Neural cell (in vitro differentiated cells): ENCODE measurements at regions not wholly inside any gene's neighbourhood (a gene's known extent, or its start where the extent isn't known, plus 50 kb on each side); places are given as distances from the start of the nearest gene placed in this dataset.

Experiments used
- EP300 ChIP-seq: fragments of 450-650 bp; conservative IDR thresholded peaks from 2 replicates; pipeline ENCODE4 v1.6.1; 2014; ENCODE audit warnings: antibody characterized with exemption, mild to moderate bottlenecking, moderate library complexity; ENCODE audit not compliant: poor library complexity, severe bottlenecking
- EZH2 ChIP-seq: fragments of 200-600, 300-800 bp; shearing (Covaris generic), sonication (generic); IDR thresholded peaks from 2 replicates; pipeline ENCODE4 v1.6.1; 2014; ENCODE audit warnings: antibody characterized with exemption, low read length, borderline replicate concordance, mild to moderate bottlenecking; ENCODE audit not compliant: insufficient read depth, poor library complexity, severe bottlenecking
- MXI1 ChIP-seq: fragments of 450-650 bp; conservative IDR thresholded peaks from 2 replicates; pipeline ENCODE4 v1.6.1; 2014; ENCODE audit warnings: antibody characterized with exemption, mild to moderate bottlenecking; ENCODE audit not compliant: poor library complexity, severe bottlenecking
- POLR2AphosphoS5 ChIP-seq: IDR thresholded peaks from 2 replicates; pipeline ENCODE4 v1.6.1; 2012
- RAD21 ChIP-seq: fragments of 450-650 bp; conservative IDR thresholded peaks from 2 replicates; pipeline ENCODE4 v1.6.1; 2014; ENCODE audit warnings: antibody characterized with exemption, mild to moderate bottlenecking, moderate library complexity
- SMC3 ChIP-seq: fragments of 450-650 bp; conservative IDR thresholded peaks from 2 replicates; pipeline ENCODE4 v1.6.1; 2014; ENCODE audit warnings: antibody characterized with exemption, mild to moderate bottlenecking, moderate library complexity; ENCODE audit not compliant: poor library complexity
- TAF1 ChIP-seq: IDR thresholded peaks from 2 replicates; pipeline ENCODE4 v1.6.1; 2012; ENCODE audit warnings: low read depth
- TF ChIP-seq, protein P1 (sequence below): fragments of 450-650 bp; IDR thresholded peaks from 2 replicates; pipeline ENCODE4 v1.5.1; 2014; ENCODE audit warnings: antibody characterized with exemption, mild to moderate bottlenecking, moderate library complexity; ENCODE audit not compliant: poor library complexity, severe bottlenecking
- TF ChIP-seq, protein P2 (sequence below): IDR thresholded peaks from 2 replicates; pipeline ENCODE4 v1.6.1; 2012; ENCODE audit warnings: borderline replicate concordance

DNA sequence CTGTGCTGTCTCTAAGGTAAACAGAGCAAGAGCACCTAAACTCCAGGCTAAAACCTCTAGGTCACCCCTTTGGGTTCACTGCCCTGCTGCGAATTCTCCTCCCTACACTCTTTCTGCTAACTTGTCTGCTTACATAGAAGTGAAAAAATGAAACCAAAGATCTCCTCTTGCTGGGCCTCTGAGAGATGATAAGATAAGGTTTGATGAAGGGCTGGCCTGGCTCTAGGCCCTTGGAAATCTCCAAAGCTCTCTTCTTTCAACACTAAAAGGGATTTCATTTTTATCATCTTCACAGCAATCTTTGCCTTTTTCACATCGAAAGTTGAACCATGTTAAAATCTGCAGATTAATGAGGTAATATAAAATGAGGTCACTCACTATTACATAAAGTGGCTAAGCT, 450.8 kb upstream of the TLE4 start:
- TF ChIP-seq, protein P1, sequence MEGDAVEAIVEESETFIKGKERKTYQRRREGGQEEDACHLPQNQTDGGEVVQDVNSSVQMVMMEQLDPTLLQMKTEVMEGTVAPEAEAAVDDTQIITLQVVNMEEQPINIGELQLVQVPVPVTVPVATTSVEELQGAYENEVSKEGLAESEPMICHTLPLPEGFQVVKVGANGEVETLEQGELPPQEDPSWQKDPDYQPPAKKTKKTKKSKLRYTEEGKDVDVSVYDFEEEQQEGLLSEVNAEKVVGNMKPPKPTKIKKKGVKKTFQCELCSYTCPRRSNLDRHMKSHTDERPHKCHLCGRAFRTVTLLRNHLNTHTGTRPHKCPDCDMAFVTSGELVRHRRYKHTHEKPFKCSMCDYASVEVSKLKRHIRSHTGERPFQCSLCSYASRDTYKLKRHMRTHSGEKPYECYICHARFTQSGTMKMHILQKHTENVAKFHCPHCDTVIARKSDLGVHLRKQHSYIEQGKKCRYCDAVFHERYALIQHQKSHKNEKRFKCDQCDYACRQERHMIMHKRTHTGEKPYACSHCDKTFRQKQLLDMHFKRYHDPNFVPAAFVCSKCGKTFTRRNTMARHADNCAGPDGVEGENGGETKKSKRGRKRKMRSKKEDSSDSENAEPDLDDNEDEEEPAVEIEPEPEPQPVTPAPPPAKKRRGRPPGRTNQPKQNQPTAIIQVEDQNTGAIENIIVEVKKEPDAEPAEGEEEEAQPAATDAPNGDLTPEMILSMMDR, result no peak
- no peak for TF ChIP-seq SMC3
- no peak for TF ChIP-seq POLR2AphosphoS5
- TF ChIP-seq EZH2, result no peak
- TF ChIP-seq EP300, result no peak
- TF ChIP-seq, protein P2, sequence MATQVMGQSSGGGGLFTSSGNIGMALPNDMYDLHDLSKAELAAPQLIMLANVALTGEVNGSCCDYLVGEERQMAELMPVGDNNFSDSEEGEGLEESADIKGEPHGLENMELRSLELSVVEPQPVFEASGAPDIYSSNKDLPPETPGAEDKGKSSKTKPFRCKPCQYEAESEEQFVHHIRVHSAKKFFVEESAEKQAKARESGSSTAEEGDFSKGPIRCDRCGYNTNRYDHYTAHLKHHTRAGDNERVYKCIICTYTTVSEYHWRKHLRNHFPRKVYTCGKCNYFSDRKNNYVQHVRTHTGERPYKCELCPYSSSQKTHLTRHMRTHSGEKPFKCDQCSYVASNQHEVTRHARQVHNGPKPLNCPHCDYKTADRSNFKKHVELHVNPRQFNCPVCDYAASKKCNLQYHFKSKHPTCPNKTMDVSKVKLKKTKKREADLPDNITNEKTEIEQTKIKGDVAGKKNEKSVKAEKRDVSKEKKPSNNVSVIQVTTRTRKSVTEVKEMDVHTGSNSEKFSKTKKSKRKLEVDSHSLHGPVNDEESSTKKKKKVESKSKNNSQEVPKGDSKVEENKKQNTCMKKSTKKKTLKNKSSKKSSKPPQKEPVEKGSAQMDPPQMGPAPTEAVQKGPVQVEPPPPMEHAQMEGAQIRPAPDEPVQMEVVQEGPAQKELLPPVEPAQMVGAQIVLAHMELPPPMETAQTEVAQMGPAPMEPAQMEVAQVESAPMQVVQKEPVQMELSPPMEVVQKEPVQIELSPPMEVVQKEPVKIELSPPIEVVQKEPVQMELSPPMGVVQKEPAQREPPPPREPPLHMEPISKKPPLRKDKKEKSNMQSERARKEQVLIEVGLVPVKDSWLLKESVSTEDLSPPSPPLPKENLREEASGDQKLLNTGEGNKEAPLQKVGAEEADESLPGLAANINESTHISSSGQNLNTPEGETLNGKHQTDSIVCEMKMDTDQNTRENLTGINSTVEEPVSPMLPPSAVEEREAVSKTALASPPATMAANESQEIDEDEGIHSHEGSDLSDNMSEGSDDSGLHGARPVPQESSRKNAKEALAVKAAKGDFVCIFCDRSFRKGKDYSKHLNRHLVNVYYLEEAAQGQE, result no peak
- no peak for TF ChIP-seq MXI1
- TF ChIP-seq TAF1, result no peak
- no peak for TF ChIP-seq RAD21
